ENCODE measurements at regions not wholly inside any gene's neighbourhood (a gene's known extent, or its start where the extent isn't known, plus 50 kb on each side); places are given as distances from the start of the nearest gene placed in this dataset.

DNA sequence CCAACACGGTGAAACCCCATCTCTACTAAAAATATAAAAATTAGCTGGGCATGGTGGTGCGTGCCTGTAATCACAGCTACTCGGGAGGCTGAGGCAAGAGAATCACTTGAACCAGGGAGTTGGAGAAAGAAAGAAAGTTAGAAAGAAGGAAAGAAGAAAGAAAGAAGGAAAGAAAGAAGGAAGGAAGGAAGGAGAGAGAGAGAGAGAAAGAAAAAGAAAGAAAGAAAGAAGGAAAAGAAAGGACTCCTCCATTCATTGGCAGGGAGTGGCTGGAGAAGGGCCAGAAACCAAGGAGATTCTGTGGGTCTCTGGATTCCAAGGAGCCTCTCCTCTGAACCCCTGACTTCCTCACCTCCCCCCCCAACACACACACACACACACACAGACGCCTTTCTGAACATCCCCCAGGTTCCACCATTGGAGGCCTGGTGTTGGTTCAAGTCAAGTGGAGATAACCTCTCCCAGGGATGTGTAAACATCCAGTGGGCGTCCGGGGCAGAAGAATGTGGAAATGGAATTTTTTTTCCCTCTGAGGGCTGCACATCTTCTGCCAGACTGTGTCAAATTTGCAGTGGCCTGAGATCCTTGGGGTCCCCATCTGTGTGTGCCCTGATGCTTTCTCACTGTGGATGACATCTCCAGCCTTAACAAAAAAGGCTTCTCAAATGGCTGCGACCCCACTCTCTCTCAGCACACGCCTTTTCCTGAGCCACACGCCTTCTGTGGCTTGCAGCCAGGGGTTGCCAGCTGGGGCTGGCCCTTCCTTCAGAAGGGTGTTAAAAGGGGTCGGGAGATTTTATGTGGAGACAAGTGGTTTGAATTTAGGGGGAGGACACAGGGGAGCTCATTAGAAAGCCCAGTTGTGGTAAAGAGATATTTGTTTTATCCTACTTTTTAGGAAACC, 109.3 kb upstream of the HAND1 start:
- Mint-ChIP-seq H3K27me3 (peaks cover 12% of the 10 kb centered on the region), H3K4me1 (no peaks in the 10 kb centered on the region), H3K27ac (no peak overlapping the region), H3K9me3 (peaks cover 0 to 4% (median 0%) of the 10 kb centered on the region in 7 donors), H3K36me3 (no peaks in the 10 kb centered on the region), H3K4me3 (no peak overlapping the region)
- DNase-seq (no peak), ATAC-seq (ENCODE audit: low read depth in 2 of 2) (no peak)
- Histone ChIP-seq H3K36me3 (ENCODE audit: control insufficient read depth, insufficient read depth, low read length) (no peaks in the 10 kb centered on the region), H3K4me3 (ENCODE audit: low read depth, low read length) (no peak overlapping the region), H3K4me1 (ENCODE audit: control insufficient read depth, insufficient read depth, low read length, poor library complexity, severe bottlenecking) (no peaks in the 10 kb centered on the region), H3K27me3 (ENCODE audit: control insufficient read depth, insufficient read depth, low read length) (no peaks in the 10 kb centered on the region), H3K27ac (ENCODE audit: insufficient read depth, low read length, poor library complexity, severe bottlenecking) (no peak overlapping the region), H3K9me3 (ENCODE audit: control insufficient read depth in 2 of 2, low read length in 2 of 2) (no peaks in the 10 kb centered on the region)

DNA sequence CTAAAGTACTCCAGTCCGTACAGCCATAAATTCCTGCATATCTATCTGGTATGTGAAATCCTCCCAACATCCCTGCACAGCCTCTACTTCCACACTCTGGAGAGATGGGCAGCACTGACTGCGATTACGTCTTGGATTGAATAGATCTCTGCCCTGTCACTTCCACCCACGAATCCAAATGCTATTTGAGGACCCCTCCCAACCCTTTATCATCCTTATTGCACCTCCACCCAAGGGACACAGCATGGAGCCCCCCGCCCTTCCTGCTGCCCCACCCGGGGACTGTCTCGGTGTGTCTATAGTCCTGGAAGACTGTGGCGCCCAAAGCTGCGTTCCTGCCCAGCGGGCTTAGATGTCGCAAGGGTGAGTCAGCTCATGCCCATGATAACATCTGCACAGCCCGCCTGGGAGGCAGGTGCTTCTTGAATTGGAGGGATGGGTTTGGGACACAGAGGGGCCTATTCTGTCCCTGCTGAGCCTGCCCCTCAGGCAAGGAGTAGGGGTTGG, 105.7 kb upstream of the HAND1 start:
- ATAC-seq (ENCODE audit: low read depth in 2 of 2) (no peak), DNase-seq (no peak)
- H3K27me3 ChIP-seq (ENCODE audit: control insufficient read depth, insufficient read depth, low read length): no peaks in the 10 kb centered on the region
- H3K4me1 ChIP-seq (ENCODE audit: control insufficient read depth, insufficient read depth, low read length, poor library complexity, severe bottlenecking): no peaks in the 10 kb centered on the region
- H3K4me3 ChIP-seq (ENCODE audit: low read depth, low read length): no peak overlapping the region
- H3K4me1 Mint-ChIP-seq: no peaks in the 10 kb centered on the region
- H3K27ac Mint-ChIP-seq: no peak overlapping the region
- H3K4me3 Mint-ChIP-seq: no peak overlapping the region
- no peak overlapping the region for H3K27ac ChIP-seq (ENCODE audit: insufficient read depth, low read length, poor library complexity, severe bottlenecking)
- H3K27me3 Mint-ChIP-seq: peaks cover 12% of the 10 kb centered on the region
- no peaks in the 10 kb centered on the region for H3K9me3 ChIP-seq (ENCODE audit: control insufficient read depth in 2 of 2, low read length in 2 of 2)
- no peaks in the 10 kb centered on the region for H3K36me3 Mint-ChIP-seq
- H3K36me3 ChIP-seq (ENCODE audit: control insufficient read depth, insufficient read depth, low read length): no peaks in the 10 kb centered on the region
- H3K9me3 Mint-ChIP-seq: peaks cover 0 to 4% (median 0%) of the 10 kb centered on the region in 7 donors

DNA sequence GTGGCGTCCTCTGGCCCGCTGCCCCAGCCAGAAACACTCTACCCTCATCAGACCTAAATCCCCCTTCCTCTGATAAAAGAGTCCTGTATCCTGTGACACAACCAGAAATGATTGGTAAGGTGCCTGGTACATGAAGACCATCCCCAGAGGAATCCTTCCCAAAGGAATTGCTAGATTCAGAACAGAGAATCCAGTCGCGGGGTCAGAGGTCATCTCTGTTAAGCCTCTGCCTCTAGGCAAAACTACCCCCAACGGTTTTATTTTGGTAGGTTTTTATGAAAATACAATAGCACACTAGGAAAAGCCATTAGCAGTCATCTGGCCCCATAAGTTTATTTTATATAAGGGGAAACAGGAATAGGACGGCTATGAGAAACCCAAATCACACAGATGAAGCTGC, 102.4 kb upstream of the HAND1 start:
- no peaks in the 10 kb centered on the region for H3K36me3 Mint-ChIP-seq
- H3K27ac Mint-ChIP-seq: no peak overlapping the region
- peaks cover 0 to 2% (median 0%) of the 10 kb centered on the region in 4 donors for H3K4me1 Mint-ChIP-seq
- Histone ChIP-seq H3K4me3 (ENCODE audit: low read depth, low read length) (no peak overlapping the region), H3K36me3 (ENCODE audit: control insufficient read depth, insufficient read depth, low read length) (no peaks in the 10 kb centered on the region), H3K27ac (ENCODE audit: insufficient read depth, low read length, poor library complexity, severe bottlenecking) (no peak overlapping the region), H3K27me3 (ENCODE audit: control insufficient read depth, insufficient read depth, low read length) (no peaks in the 10 kb centered on the region), H3K9me3 (ENCODE audit: control insufficient read depth in 2 of 2, low read length in 2 of 2) (no peaks in the 10 kb centered on the region), H3K4me1 (ENCODE audit: control insufficient read depth, insufficient read depth, low read length, poor library complexity, severe bottlenecking) (no peaks in the 10 kb centered on the region)
- H3K4me3 Mint-ChIP-seq: no peak overlapping the region
- DNase-seq (no peak), ATAC-seq (ENCODE audit: low read depth in 2 of 2) (no peak)
- no peaks in the 10 kb centered on the region for H3K9me3 Mint-ChIP-seq
- peaks cover 4% of the 10 kb centered on the region for H3K27me3 Mint-ChIP-seq

DNA sequence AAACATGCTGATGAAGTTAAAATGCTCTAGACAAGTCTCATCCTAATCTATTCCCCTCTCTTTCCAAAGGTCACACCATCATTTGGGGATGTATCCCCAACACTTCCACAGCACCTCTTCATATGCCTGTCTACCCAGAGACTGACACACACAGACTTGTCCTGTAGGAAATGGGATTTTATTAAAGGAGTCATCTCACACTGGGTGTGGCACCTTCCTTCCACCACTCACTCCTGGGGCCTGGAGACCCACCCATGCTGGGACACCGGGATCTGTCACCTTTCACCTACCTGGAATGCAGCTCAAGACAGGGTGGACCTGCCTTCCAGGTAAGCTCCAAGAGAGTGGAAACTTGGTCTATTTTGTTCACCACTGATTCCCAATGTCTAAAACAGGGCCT, 99.4 kb upstream of the HAND1 start:
- Histone ChIP-seq H3K36me3 (ENCODE audit: control insufficient read depth, insufficient read depth, low read length) (no peaks in the 10 kb centered on the region), H3K27ac (ENCODE audit: insufficient read depth, low read length, poor library complexity, severe bottlenecking) (no peak overlapping the region), H3K27me3 (ENCODE audit: control insufficient read depth, insufficient read depth, low read length) (no peaks in the 10 kb centered on the region), H3K9me3 (ENCODE audit: control insufficient read depth in 2 of 2, low read length in 2 of 2) (no peaks in the 10 kb centered on the region), H3K4me1 (ENCODE audit: control insufficient read depth, insufficient read depth, low read length, poor library complexity, severe bottlenecking) (no peaks in the 10 kb centered on the region), H3K4me3 (ENCODE audit: low read depth, low read length) (no peak overlapping the region)
- H3K4me3 Mint-ChIP-seq: no peak overlapping the region
- no peak for DNase-seq
- H3K36me3 Mint-ChIP-seq: no peaks in the 10 kb centered on the region
- H3K27ac Mint-ChIP-seq: no peak overlapping the region
- H3K27me3 Mint-ChIP-seq: peaks cover 6% of the 10 kb centered on the region
- no peaks in the 10 kb centered on the region for H3K9me3 Mint-ChIP-seq
- no peak for ATAC-seq (ENCODE audit: low read depth in 2 of 2)
- H3K4me1 Mint-ChIP-seq: peaks cover 0 to 2% (median 0%) of the 10 kb centered on the region in 4 donors

DNA sequence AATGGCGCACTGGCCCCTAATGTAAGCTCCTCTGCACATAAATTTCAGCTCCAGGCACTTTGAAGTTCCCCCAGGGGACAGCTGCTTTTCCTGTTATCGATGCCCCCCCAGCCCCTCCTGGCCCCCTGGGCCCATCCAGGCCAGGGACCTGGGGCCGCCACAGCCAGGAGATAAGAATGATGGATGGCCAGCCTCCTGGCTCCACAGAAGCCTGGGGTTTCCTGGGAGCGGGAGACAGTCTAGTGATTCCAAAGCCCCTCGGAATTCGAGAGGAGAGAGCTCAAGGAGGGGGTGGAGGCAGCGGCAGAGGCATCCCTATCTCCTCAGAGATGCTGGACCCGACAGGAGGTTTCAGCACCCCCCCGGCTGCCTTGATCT, 98.4 kb upstream of the HAND1 start:
- Mint-ChIP-seq H3K27me3 (peaks cover 6% of the 10 kb centered on the region), H3K4me3 (no peak overlapping the region), H3K36me3 (no peaks in the 10 kb centered on the region), H3K27ac (no peak overlapping the region), H3K9me3 (no peaks in the 10 kb centered on the region), H3K4me1 (peaks cover 0 to 2% (median 0%) of the 10 kb centered on the region in 4 donors)
- no peak for ATAC-seq (ENCODE audit: low read depth in 2 of 2)
- DNase-seq: no peak
- Histone ChIP-seq H3K9me3 (ENCODE audit: control insufficient read depth in 2 of 2, low read length in 2 of 2) (no peaks in the 10 kb centered on the region), H3K4me3 (ENCODE audit: low read depth, low read length) (no peak overlapping the region), H3K27ac (ENCODE audit: insufficient read depth, low read length, poor library complexity, severe bottlenecking) (no peak overlapping the region), H3K27me3 (ENCODE audit: control insufficient read depth, insufficient read depth, low read length) (no peaks in the 10 kb centered on the region), H3K4me1 (ENCODE audit: control insufficient read depth, insufficient read depth, low read length, poor library complexity, severe bottlenecking) (no peaks in the 10 kb centered on the region), H3K36me3 (ENCODE audit: control insufficient read depth, insufficient read depth, low read length) (no peaks in the 10 kb centered on the region)

DNA sequence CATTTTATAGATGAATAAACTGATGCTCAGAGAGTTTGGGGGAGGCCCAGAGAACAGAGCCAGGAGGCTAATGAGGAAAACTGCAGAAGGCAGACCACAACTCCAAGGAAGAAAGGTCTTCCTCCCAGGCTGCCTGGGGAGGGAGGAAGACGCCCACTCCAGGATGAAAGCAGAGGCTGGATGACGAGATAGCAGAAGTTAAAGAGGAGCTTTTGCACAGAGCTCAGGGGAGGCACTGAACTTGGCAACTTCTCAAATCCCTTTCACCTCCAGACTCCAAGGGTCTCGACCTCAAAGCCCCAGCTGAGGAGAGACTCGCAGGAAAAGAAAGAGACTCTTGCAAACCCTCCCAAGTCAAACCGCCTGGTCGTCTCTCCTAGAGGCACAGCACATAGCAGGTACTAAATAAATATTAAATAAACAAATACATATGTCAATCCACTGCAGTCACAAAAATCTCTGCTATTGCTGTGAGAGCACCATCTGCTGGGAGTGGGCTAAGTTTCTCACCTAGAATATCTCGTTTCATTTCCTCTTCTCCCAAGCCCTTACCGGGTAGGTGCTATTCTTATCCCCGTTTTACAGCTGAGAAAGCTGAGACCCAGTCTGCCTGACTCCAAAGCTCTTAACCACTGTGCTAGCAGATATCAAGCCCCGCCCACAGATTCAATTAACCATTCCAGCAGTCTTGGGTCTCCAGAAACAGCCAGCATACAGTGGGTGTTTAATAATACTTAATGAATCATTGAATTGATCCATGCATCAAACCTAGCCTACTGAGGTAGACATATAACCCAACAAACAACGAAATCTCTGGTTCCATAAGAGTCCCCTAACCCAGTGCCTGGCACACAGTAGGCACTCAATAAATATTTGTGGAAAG, 97.8 kb upstream of the HAND1 start:
- Histone ChIP-seq H3K27me3 (ENCODE audit: control insufficient read depth, insufficient read depth, low read length) (no peaks in the 10 kb centered on the region), H3K4me1 (ENCODE audit: control insufficient read depth, insufficient read depth, low read length, poor library complexity, severe bottlenecking) (no peaks in the 10 kb centered on the region), H3K9me3 (ENCODE audit: control insufficient read depth in 2 of 2, low read length in 2 of 2) (no peaks in the 10 kb centered on the region), H3K27ac (ENCODE audit: insufficient read depth, low read length, poor library complexity, severe bottlenecking) (no peak overlapping the region), H3K4me3 (ENCODE audit: low read depth, low read length) (no peak overlapping the region), H3K36me3 (ENCODE audit: control insufficient read depth, insufficient read depth, low read length) (no peaks in the 10 kb centered on the region)
- Mint-ChIP-seq H3K4me3 (no peak overlapping the region), H3K4me1 (peaks cover 0 to 2% (median 0%) of the 10 kb centered on the region in 4 donors), H3K27ac (no peak overlapping the region), H3K27me3 (peaks cover 6% of the 10 kb centered on the region), H3K36me3 (no peaks in the 10 kb centered on the region), H3K9me3 (no peaks in the 10 kb centered on the region)
- DNase-seq (no peak), ATAC-seq (ENCODE audit: low read depth in 2 of 2) (no peak)

DNA sequence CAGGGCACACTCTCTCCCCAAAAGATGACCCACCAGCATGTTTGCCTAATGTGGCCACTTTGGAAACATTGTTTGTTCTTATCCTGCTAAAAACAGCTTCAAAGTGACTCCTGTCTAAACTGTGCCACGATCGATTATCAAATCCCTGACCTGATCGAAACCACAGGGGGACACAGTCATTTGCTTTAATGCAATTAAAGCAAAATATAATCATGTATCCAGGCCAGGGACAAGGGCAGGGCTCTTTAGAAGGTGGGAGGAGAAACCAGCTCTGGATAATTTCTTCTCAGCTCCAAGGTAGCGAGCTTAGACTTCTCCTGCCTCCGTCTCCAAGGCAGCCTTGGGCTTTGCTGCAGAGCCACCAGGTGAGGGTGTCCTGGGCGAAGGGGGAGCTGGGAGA, 95.0 kb upstream of the HAND1 start:
- H3K27me3 Mint-ChIP-seq: peaks cover 6% of the 10 kb centered on the region
- Histone ChIP-seq H3K27ac (ENCODE audit: insufficient read depth, low read length, poor library complexity, severe bottlenecking) (no peak overlapping the region), H3K36me3 (ENCODE audit: control insufficient read depth, insufficient read depth, low read length) (no peaks in the 10 kb centered on the region), H3K27me3 (ENCODE audit: control insufficient read depth, insufficient read depth, low read length) (no peaks in the 10 kb centered on the region), H3K4me3 (ENCODE audit: low read depth, low read length) (no peak overlapping the region), H3K4me1 (ENCODE audit: control insufficient read depth, insufficient read depth, low read length, poor library complexity, severe bottlenecking) (no peaks in the 10 kb centered on the region), H3K9me3 (ENCODE audit: control insufficient read depth in 2 of 2, low read length in 2 of 2) (no peaks in the 10 kb centered on the region)
- ATAC-seq (ENCODE audit: low read depth in 2 of 2): no peak
- peaks cover 0 to 2% (median 0%) of the 10 kb centered on the region in 4 donors for H3K4me1 Mint-ChIP-seq
- DNase-seq: no peak
- no peaks in the 10 kb centered on the region for H3K36me3 Mint-ChIP-seq
- H3K9me3 Mint-ChIP-seq: no peaks in the 10 kb centered on the region
- H3K4me3 Mint-ChIP-seq: no peak overlapping the region
- no peak overlapping the region for H3K27ac Mint-ChIP-seq

All from CD4-positive, CD25-positive, alpha-beta regulatory T cell (primary cell).